HCT116 (cell line): ENCODE measurements at regions not wholly inside any gene's neighbourhood (a gene's known extent, or its start where the extent isn't known, plus 50 kb on each side); places are given as distances from the start of the nearest gene placed in this dataset.

Source experiments
- ATAC-seq: fragments of 200-7000 bp; cut with Tn5 transposase; 2 replicates; pipeline ENCODE4 v1.9.1; 2020; ENCODE audit warnings: mild to moderate bottlenecking, moderate library complexity
- BruUV-seq: library from RNA; stranded (reverse); fragments of 400-500 nt; replicated peaks from 2 replicates; lab custom pipeline; 2021; lab: Mats Ljungman, UMichigan
- CTCF ChIA-PET: fragments of 300-600 bp; sonication (Branson Sonifier 250); formaldehyde crosslinking; loops from one replicate; lab custom pipeline; 2021; ENCODE audit warnings: antibody characterized with exemption; lab: Charles Lee
- POLR2A ChIA-PET: fragments of 300-600, 350-600 bp; sonication (Branson Sonifier 250); formaldehyde crosslinking; loops from one replicate; lab custom pipeline; 2021; ENCODE audit warnings: antibody characterized with exemption; lab: Charles Lee
- RAD21 ChIA-PET, 2 experiments: fragments of 300-600 bp; sonication (Branson Sonifier 250); formaldehyde crosslinking; loops; one replicate each; lab custom pipeline; 2023; ENCODE audit warnings: low total read pairs in 2 of 2; ENCODE audit not compliant: uncharacterized antibody in 2 of 2, unreplicated experiment in 2 of 2, low non-redundant PET in 1 of 2; lab: Charles Lee
- DNase-seq: peaks from one replicate; pipeline ENCODE4 v3.0.0-alpha.2; 2010; ENCODE audit warnings: low read depth, low spot score
- H2AFZ ChIP-seq: fragments of 200-600 bp; shearing (Covaris generic), sonication (generic); 2 replicates; pipeline ENCODE4 v1.6.1; 2017; ENCODE audit warnings: low read depth, mixed run types, mixed read lengths, antibody characterized with exemption, low read length; ENCODE audit not compliant: poor library complexity, severe bottlenecking
- H3K27ac ChIP-seq: 2 replicates; pipeline ENCODE4 v1.5.1; 2012; ENCODE audit warnings: low read depth, low read length
- H3K27me3 ChIP-seq: fragments of 200-600 bp; sonication (generic); 2 replicates; pipeline ENCODE4 v1.6.1; 2016; ENCODE audit warnings: mixed run types, low read length, mixed read lengths; ENCODE audit not compliant: insufficient read depth
- H3K36me3 ChIP-seq, 2 experiments: fragments of 200-500 bp in 1 of 2; fragments of 200-600 bp in 1 of 2; sonication (Bioruptor generic) in 1 of 2; sonication (generic) in 1 of 2; 2 replicates each; pipeline versions ENCODE4 v1.5.1 to v1.6.1; 2014 to 2016; ENCODE audit warnings: low read length in 2 of 2, inconsistent platforms in 1 of 2, mixed read lengths in 1 of 2, mixed run types in 1 of 2; ENCODE audit not compliant: insufficient read depth in 2 of 2, control insufficient read depth in 1 of 2
- H3K4me1 ChIP-seq, 2 experiments: fragments of 200-600 bp in 1 of 2; sonication (generic) in 1 of 2; 2 replicates each; pipeline versions ENCODE4 v1.5.1 to v1.6.1; 2012 to 2017; ENCODE audit warnings: low read length in 2 of 2, inconsistent platforms in 1 of 2, mild to moderate bottlenecking in 1 of 2, mixed read lengths in 1 of 2, mixed run types in 1 of 2, moderate library complexity in 1 of 2; ENCODE audit not compliant: insufficient read depth in 2 of 2, control insufficient read depth in 1 of 2
- H3K4me2 ChIP-seq: fragments of 200-600 bp; sonication (generic); 2 replicates; pipeline ENCODE4 v1.6.1; 2017; ENCODE audit warnings: mixed run types, low read length, mixed read lengths
- H3K4me3 ChIP-seq, 2 experiments: fragments of 200-600 bp in 1 of 2; sonication (generic) in 1 of 2; replicated peaks in 1 of 2; 2 replicates each; pipeline ENCODE4 v1.5.1; 2011 to 2016; ENCODE audit warnings: low read length in 2 of 2, control low read depth in 1 of 2, low read depth in 1 of 2, mild to moderate bottlenecking in 1 of 2, mixed read lengths in 1 of 2, mixed run types in 1 of 2
- H3K79me2 ChIP-seq: fragments of 200-600 bp; sonication (generic); 2 replicates; pipeline ENCODE4 v1.6.1; 2017; ENCODE audit warnings: mild to moderate bottlenecking, mixed run types, low read length, moderate library complexity, mixed read lengths; ENCODE audit not compliant: insufficient read depth
- H3K9ac ChIP-seq: fragments of 200-600 bp; sonication (generic); 2 replicates; pipeline ENCODE4 v1.6.1; 2016; ENCODE audit warnings: low read length, mixed read lengths
- H3K9me2 ChIP-seq: fragments of 200-600 bp; sonication (generic), shearing (Covaris generic); 2 replicates; pipeline ENCODE4 v1.6.1; 2017; ENCODE audit warnings: mixed run types, mild to moderate bottlenecking, moderate library complexity; ENCODE audit not compliant: insufficient read depth
- H3K9me3 ChIP-seq, 2 experiments: fragments of 200-500 bp in 1 of 2; fragments of 200-600 bp in 1 of 2; sonication (Bioruptor generic) in 1 of 2; sonication (generic) in 1 of 2; 2 replicates each; pipeline ENCODE4 v1.6.1; 2014 to 2017; ENCODE audit warnings: low read length in 2 of 2, mixed read lengths in 2 of 2, inconsistent platforms in 1 of 2, low read depth in 1 of 2, mild to moderate bottlenecking in 1 of 2, mixed run types in 1 of 2, moderate library complexity in 1 of 2; ENCODE audit not compliant: control insufficient read depth in 1 of 2, insufficient read depth in 1 of 2
- H4K20me1 ChIP-seq: fragments of 200-600 bp; sonication (generic), shearing (Covaris generic); 2 replicates; pipeline ENCODE4 v1.6.1; 2017; ENCODE audit warnings: mixed run types, mild to moderate bottlenecking, moderate library complexity; ENCODE audit not compliant: insufficient read depth
- ATF3 ChIP-seq: IDR thresholded peaks from 2 replicates; pipeline ENCODE4 v1.6.1; 2012
- CBX3 ChIP-seq: IDR thresholded peaks from 2 replicates; pipeline ENCODE4 v1.6.1; 2012; ENCODE audit warnings: low read depth
- EGR1 ChIP-seq: IDR thresholded peaks from 2 replicates; pipeline ENCODE4 v1.6.1; 2012; ENCODE audit warnings: low read depth
- EZH2 ChIP-seq: fragments of 200-600 bp; sonication (generic); IDR thresholded peaks from 2 replicates; pipeline ENCODE4 v1.6.1; 2017; ENCODE audit warnings: antibody characterized with exemption, mixed run types
- EZH2phosphoT487 ChIP-seq: fragments of 200-600 bp; IDR thresholded peaks from 2 replicates; pipeline ENCODE4 v1.6.1; 2018; ENCODE audit warnings: antibody characterized with exemption, borderline replicate concordance
- JUND ChIP-seq: IDR thresholded peaks from 2 replicates; pipeline ENCODE4 v1.6.1; 2012
- POLR2AphosphoS5 ChIP-seq: IDR thresholded peaks from 2 replicates; pipeline ENCODE4 v1.6.1; 2011; ENCODE audit warnings: mild to moderate bottlenecking, low read depth, low read length, moderate library complexity
- RAD21 ChIP-seq: IDR thresholded peaks from 2 replicates; pipeline ENCODE4 v1.6.1; 2012; ENCODE audit warnings: low read depth, mild to moderate bottlenecking
- REST ChIP-seq: IDR thresholded peaks from 2 replicates; pipeline ENCODE4 v1.6.1; 2012; ENCODE audit warnings: low read depth
- SP1 ChIP-seq: IDR thresholded peaks from 2 replicates; pipeline ENCODE4 v1.6.1; 2012; ENCODE audit warnings: low read depth
- TCF7L2 ChIP-seq: IDR thresholded peaks from 2 replicates; pipeline ENCODE4 v1.7.0; 2011; ENCODE audit warnings: borderline replicate concordance, inconsistent platforms; ENCODE audit not compliant: insufficient read depth, insufficient read length; ENCODE audit errors: extremely low read depth
- YY1 ChIP-seq: IDR thresholded peaks from 2 replicates; pipeline ENCODE4 v1.6.1; 2011; ENCODE audit warnings: low read length, low read depth, moderate library complexity, mild to moderate bottlenecking; ENCODE audit not compliant: insufficient replicate concordance; ENCODE audit errors: extremely low read depth
- ZBTB33 ChIP-seq: IDR thresholded peaks from 2 replicates; pipeline ENCODE4 v1.6.1; 2011; ENCODE audit warnings: mild to moderate bottlenecking, low read length, moderate library complexity; ENCODE audit not compliant: insufficient replicate concordance; ENCODE audit errors: extremely low read depth
- ZFX ChIP-seq: fragments of 450-650 bp; IDR thresholded peaks from 2 replicates; pipeline ENCODE4 v1.6.1; 2017
- intact Hi-C: fragments of 100-400 bp; cut with micrococcal nuclease; formaldehyde crosslinking; loops from 2 replicates; pipeline ENCODE4 v1.10.0; 2022

GRCh38 chr6:71206089-71206488, 82.5 kb upstream of the OGFRL1 start:
- Histone ChIP-seq H2AFZ (no peak overlapping the region), H3K9ac (no peak overlapping the region), H4K20me1 (no peaks in the 10 kb centered on the region), H3K36me3 (no peaks in the 10 kb centered on the region), H3K27me3 (peaks cover 5% of the 10 kb centered on the region; the same call in 1 of the 2 replicates), H3K4me3 (no peak overlapping the region), H3K9me2 (no peaks in the 10 kb centered on the region), H3K4me1 (no peaks in the 10 kb centered on the region), H3K9me3 (no peaks in the 10 kb centered on the region), H3K79me2 (no peaks in the 10 kb centered on the region), H3K4me2 (no peak overlapping the region), H3K27ac (no peak overlapping the region)
- DNase-seq (no peak), ATAC-seq (no peak)
- BruUV-seq = no TSS peak
- intact Hi-C loops = no loop called here
- ChIA-PET RAD21 (no interaction called here), POLR2A (no interaction called here), CTCF (no interaction called here)
- TF ChIP-seq REST = no peak
- TF ChIP-seq ATF3 = no peak
- TF ChIP-seq EZH2 = no peak
- TF ChIP-seq SP1 = no peak

GRCh38 chr6:71209206-71209605, 79.4 kb upstream of the OGFRL1 start:
- H3K79me2 ChIP-seq = no peaks in the 10 kb centered on the region
- TF ChIP-seq POLR2AphosphoS5 (no peak), JUND (no peak), ZFX (no peak), TCF7L2 (no peak), RAD21 (no peak), EZH2 (no peak), CBX3 (no peak), EGR1 (no peak), EZH2phosphoT487 (no peak), SP1 (no peak), ATF3 (no peak), ZBTB33 (no peak), YY1 (no peak)
- intact Hi-C loops = no loop called here
- H3K4me2 ChIP-seq = no peak overlapping the region
- DNase-seq (no peak), ATAC-seq (no peak)
- ChIA-PET RAD21 (no interaction called here), POLR2A (no interaction called here), CTCF (interaction anchor here (0.9 kb wide), 1 partner anchor 19 kb away, joined by 3 read pairs; no protein-coding TSS in a partner anchor)
- no peaks in the 10 kb centered on the region for H3K36me3 ChIP-seq
- H2AFZ ChIP-seq = no peak overlapping the region
- peaks cover 5% of the 10 kb centered on the region; the same call in 1 of the 2 replicates for H3K27me3 ChIP-seq
- H3K9me2 ChIP-seq = no peaks in the 10 kb centered on the region
- H3K9me3 ChIP-seq = no peaks in the 10 kb centered on the region
- no peaks in the 10 kb centered on the region for H3K4me1 ChIP-seq
- H3K4me3 ChIP-seq = no peak overlapping the region
- no peaks in the 10 kb centered on the region for H4K20me1 ChIP-seq
- no peak overlapping the region for H3K9ac ChIP-seq
- H3K27ac ChIP-seq = no peak overlapping the region
- no TSS peak for BruUV-seq
